ENCODE measurements at regions not wholly inside any gene's neighbourhood (a gene's known extent, or its start where the extent isn't known, plus 50 kb on each side); places are given as distances from the start of the nearest gene placed in this dataset.

- TF ChIP-seq, protein P1, sequence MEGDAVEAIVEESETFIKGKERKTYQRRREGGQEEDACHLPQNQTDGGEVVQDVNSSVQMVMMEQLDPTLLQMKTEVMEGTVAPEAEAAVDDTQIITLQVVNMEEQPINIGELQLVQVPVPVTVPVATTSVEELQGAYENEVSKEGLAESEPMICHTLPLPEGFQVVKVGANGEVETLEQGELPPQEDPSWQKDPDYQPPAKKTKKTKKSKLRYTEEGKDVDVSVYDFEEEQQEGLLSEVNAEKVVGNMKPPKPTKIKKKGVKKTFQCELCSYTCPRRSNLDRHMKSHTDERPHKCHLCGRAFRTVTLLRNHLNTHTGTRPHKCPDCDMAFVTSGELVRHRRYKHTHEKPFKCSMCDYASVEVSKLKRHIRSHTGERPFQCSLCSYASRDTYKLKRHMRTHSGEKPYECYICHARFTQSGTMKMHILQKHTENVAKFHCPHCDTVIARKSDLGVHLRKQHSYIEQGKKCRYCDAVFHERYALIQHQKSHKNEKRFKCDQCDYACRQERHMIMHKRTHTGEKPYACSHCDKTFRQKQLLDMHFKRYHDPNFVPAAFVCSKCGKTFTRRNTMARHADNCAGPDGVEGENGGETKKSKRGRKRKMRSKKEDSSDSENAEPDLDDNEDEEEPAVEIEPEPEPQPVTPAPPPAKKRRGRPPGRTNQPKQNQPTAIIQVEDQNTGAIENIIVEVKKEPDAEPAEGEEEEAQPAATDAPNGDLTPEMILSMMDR (IDR thresholded peaks at IDR 0.05), result no peak
- TF ChIP-seq POLR2A (IDR thresholded peaks at IDR 0.05), result no peak
Observed at GRCh38 chr4:10736266-10736665, 51.7 kb upstream of the CLNK start.
